CD4-positive, alpha-beta T cell treated with Interleukin-6 at 100 ng/mL for 8 hours (primary cell): ENCODE measurements at regions not wholly inside any gene's neighbourhood (a gene's known extent, or its start where the extent isn't known, plus 50 kb on each side); places are given as distances from the start of the nearest gene placed in this dataset.
"Not testable (repeated sequence)": the region's sequence is repeated elsewhere in the genome, so short reads cannot be mapped to it uniquely, and the experiment has no call there.

Experiments
- DNase-seq: peaks from one replicate; pipeline ENCODE4 v3.0.0-alpha.2; 2020; ENCODE audit warnings: mixed read lengths, low spot score

- DNase-seq, result no peak
These were observed 489.0 kb downstream of the USP25 start for GRCh38 chr21:16218682-16219343.

DNA sequence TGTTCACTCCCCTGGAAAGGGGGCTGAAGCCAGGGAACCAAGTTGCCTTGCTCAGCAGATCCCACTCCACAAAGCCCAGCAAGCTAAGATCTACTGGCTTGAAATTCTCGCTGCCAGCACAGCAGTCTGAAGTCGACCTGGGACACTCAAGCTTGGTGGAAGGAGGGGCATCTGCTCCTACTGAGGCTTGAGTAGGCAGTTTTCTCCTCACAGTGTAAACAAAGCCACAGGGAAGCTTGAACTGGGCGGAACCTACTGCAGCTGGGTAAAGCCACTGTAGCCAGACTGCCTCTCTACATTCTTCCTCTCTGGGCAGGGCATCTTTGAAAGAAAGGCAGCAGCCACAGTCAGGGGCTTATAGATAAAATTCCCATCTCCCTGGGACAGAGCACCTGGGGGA is 495.0 kb downstream of the USP25 start:
- DNase-seq, result not testable (repeated sequence)

GRCh38 chr21:16239659-16240265 is 510.0 kb downstream of the USP25 start:
- no peak for DNase-seq

DNA sequence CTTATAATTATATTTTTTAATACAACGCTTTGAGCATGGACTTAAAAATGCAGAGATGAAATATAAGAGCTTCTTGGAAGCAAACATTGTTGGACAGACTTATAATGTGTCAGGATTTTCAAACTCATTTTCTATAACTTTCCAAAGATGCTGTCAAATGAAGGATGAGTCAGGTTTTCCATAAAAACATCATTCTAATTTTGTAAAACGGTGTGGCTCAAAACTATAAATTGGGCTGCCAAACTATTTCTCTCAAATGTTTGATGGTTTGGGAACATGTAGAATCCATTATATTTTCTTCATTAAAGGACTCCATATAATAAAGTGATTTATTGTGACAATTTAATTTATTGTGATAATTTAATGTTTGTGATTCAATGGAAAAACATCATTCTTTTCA is 511.2 kb downstream of the USP25 start:
- no peak for DNase-seq

- DNase-seq, result no peak
These were observed 511.7 kb downstream of the USP25 start for GRCh38 chr21:16241479-16241963.

DNA sequence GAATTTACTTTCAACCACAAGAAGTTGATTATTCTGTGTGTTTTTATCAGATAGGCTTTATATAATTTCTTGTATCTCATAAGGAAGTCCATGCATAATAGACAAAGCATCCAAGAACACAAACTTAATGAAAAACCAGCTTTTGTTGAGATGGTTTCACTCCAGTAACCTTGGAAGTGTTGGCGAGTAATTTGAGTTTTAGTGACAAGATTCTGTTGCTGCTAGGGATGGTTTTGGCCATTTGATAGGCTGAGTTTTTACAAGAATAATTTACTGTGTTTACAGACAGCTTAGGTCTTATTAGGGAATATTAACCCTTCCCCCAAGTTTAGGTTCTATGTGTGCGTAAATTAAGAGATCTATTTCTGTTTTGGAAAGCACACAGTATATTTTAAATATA is 513.6 kb downstream of the USP25 start:
- DNase-seq, result no peak

- no peak for DNase-seq
These were observed 518.9 kb downstream of the USP25 start for GRCh38 chr21:16248705-16249104.

GRCh38 chr21:16250273-16250672 is 520.5 kb downstream of the USP25 start:
- DNase-seq, result no peak

DNA sequence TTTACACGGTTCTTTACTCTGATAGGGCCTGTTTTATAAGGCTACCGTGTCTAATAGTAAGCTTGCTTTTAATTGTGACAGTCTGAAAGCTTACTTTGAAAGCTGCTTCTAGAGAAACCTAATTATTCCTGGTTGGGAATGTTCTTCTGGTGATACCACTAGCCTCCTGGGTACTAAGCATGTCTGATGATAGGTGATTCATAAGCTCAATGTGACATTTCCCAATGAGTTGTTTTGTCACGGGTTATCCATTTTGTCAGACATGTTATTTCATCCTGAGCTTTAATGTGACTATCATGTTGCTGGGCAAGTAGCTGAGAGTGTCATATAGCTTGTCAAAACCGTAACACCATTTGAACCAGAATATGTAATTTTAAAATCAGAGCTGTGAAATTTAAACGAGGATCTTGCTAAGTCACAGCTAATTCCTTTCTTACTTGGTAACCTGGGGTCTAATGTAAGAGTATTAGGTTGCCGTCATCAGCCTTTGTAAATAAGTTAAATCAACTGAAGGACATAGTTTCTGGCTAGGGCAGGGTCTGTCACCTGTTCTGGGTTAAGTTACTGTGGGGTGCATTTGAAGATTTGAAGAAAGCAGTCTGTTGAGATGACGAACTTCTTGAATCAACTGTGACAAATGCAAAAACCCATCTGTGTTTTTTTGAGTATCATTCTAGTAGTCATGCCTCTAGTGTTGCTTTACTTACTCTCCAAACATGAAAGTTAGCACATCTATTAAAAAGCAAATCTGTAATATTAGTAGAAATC is 529.2 kb downstream of the USP25 start:
- no peak for DNase-seq

GRCh38 chr21:16262091-16262490 is 532.3 kb downstream of the USP25 start:
- DNase-seq, result no peak

DNA sequence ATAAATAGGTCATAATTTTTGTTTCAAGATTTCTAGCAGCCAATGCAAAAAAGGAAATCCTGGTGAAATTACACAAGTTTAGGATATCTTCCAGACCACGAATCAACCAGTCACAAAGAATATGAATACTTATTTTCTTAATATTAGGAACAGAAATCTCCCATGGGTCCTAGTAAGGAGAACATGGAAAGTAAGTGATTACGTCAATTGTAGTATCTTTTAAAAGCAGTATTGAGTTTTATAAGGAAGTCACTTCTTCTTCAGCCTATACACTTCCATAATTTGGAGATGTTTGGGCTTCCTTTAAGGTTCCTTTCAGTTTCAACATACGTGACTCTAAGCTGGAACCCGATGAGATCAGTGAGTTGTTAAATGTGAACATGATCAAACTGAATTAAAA is 534.5 kb downstream of the USP25 start:
- DNase-seq, result no peak

- no peak for DNase-seq
These were observed 539.7 kb downstream of the USP25 start for GRCh38 chr21:16269476-16269875.

DNA sequence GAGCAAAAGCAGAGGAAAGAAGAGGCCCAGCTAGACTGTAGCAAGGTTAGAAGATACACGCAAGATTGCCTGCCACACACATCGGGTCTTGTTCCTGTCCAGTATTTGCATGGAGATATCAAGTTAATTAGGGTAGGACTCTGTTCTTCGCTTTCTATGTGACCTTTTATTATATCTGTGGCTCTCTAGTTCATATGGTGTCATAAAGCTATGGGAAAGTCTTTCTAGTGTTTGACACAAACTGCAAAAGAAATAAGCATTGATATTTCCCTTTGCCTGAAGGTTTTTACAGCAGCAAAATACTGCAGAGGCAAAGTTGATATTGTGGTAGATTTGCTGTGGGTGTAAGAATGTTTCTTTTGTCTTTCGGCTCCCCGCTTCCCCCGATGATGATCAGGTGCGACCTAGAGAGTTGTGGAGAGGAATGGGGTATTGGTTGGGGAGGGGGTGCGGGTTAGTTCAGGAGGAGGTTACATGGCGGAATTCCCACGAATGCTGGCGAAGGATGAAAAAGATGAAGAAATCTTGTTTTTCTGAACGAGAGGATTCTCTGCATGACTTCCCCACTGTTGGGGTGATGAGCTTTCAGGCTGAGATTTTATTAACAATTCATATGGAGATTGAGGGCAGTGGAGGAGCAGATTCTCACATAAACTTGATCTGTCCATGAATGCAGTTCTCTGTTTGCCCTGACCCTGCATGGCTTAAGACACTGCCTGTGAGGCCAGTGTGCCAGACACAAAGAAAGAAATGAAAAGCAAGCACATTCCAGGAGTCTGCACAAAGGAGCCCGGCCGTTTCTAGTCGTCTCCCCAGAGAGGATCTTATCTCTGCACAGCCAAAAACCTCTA is 550.2 kb downstream of the USP25 start:
- no peak for DNase-seq

DNA sequence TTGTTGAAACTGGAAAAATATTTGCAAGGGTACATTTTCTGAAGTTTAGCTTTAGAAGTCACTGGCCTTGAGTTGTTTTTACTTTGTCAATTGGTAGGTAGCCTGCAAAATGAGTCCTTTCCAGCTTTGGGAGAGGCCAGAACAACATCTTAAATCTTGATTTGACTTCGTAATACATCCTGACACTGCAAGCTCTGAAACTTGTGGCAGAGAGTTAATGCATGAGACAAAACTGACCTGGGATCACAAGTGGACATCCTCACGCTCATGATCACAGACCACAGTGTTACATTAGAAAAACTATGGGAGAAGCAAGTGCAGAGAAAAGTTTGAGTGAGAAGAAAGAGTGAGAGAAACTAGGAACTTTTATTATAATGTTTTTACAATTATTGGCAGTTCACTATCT is 550.9 kb downstream of the USP25 start:
- no peak for DNase-seq

DNA sequence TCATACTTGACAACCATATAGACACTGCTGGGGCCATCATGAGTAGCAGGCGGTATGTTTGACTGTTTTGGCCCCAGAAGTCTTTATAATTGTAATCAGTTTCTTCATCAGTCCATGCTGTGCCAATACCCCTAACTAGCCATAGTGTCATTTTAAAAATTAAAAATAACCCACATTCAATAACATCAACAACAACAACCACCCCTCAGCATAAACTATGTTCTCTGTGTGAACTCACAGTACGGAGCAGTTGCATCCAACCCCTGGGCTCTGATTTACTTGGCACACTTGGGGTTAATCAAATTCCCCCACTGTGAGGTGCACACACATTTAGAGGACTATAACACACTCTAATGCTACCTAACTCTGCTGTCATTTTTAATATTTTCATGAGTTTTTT is 553.7 kb downstream of the USP25 start:
- no peak for DNase-seq

- DNase-seq, result no peak
These were observed 555.9 kb downstream of the USP25 start for GRCh38 chr21:16285605-16286126.

GRCh38 chr21:16287046-16287445 is 557.3 kb downstream of the USP25 start:
- DNase-seq, result no peak

GRCh38 chr21:16291296-16291695 is 561.5 kb downstream of the USP25 start:
- DNase-seq, result no peak

DNA sequence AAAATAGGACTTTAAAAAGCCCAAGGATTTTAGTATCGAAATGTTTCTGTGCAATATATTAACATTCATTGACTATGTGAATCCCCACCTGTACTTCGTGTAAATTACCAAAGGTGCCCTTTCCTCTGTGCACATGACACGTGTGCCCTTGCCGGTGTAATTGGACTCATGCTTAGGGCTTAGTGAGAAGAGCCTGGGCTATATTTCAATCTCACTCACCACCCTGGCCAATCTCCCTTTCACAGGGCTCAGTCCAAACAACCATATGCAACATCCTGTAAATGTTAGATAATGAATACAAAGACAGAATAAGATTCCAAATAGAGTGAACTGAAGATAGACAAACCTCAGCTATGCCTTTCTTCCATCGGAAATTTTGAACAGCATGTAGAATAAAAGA is 564.3 kb downstream of the USP25 start:
- no peak for DNase-seq

DNA sequence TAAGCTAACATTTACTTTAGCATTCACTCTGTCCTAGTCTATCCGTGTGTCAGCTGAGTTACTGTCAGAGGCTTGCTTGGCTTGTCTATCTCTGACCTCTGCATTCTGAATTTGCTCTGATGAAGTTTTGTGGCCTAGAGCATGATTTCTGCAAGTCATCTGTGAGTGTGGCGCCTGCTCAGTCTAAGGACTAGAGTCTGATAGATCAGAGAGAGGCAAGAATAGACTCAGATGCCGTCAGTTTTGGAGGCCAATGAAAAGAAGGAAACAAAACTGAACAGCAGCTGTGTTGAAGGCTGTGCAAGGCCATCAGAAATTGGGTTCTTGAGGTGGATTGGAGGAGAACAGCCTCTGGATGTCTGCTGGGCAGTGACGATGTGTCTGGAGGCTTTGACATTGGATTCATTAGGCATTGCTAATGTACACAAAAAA is 573.1 kb downstream of the USP25 start:
- no peak for DNase-seq

- DNase-seq, result no peak
These were observed 574.7 kb downstream of the USP25 start for GRCh38 chr21:16304174-16305095.
